Breast epithelium (tissue), 4 donors: ENCODE measurements at regions not wholly inside any gene's neighbourhood (a gene's known extent, or its start where the extent isn't known, plus 50 kb on each side); places are given as distances from the start of the nearest gene placed in this dataset.

ENCODE experiments used
- DNase-seq, 2 donors: peaks; one replicate each; pipeline ENCODE4 v3.0.0-alpha.2; 2019; ENCODE audit warnings: low spot score in 2 of 2
- H3K27ac ChIP-seq, 2 donors: fragments of 200-600 bp; sonication (generic) in 1 of 2; one replicate each; pipeline ENCODE4 v1.5.1; 2016 to 2019; ENCODE audit warnings: mild to moderate bottlenecking in 1 of 2
- H3K27me3 ChIP-seq, 2 donors: fragments of 200-600 bp; sonication (generic) in 1 of 2; one replicate each; pipeline versions ENCODE4 v1.5.1 to v1.6.0; 2017 to 2019; ENCODE audit warnings: control low read depth in 1 of 2, mild to moderate bottlenecking in 1 of 2
- H3K36me3 ChIP-seq: fragments of 200-600 bp; one replicate; pipeline ENCODE4 v1.5.1; 2019
- H3K4me1 ChIP-seq, 2 donors: fragments of 200-600 bp; sonication (generic); one replicate each; pipeline ENCODE4 v1.5.1; 2016 to 2019; ENCODE audit warnings: control low read depth in 1 of 2
- H3K4me3 ChIP-seq, 3 donors: fragments of 200-600 bp; sonication (generic); 1 replicate in 2 of 3; 2 replicates in 1 of 3; pipeline ENCODE4 v1.5.1; 2016 to 2019; ENCODE audit warnings: mild to moderate bottlenecking in 3 of 3, moderate library complexity in 2 of 3
- H3K9me3 ChIP-seq, 2 donors: fragments of 200-600 bp; sonication (generic) in 1 of 2; one replicate each; pipeline ENCODE4 v1.5.1; 2016 to 2019; ENCODE audit warnings: control low read depth in 1 of 2
- POLR2A ChIP-seq: fragments of 450-650 bp; IDR thresholded peaks from one replicate; pipeline ENCODE4 v1.6.1; 2016; ENCODE audit warnings: antibody characterized with exemption, mild to moderate bottlenecking, moderate library complexity
- POLR2AphosphoS5 ChIP-seq, 3 donors: sonication (generic); formaldehyde crosslinking; IDR thresholded peaks; one replicate each; pipeline ENCODE4 v1.6.1; 2017; ENCODE audit warnings: antibody characterized with exemption in 3 of 3
- intact Hi-C: fragments of 100-400 bp; cut with DNase I; formaldehyde crosslinking; loops from one replicate; pipeline ENCODE4 v1.15.1; 2023; ENCODE audit warnings: low total_unique reads
- TF ChIP-seq, protein P1 (sequence below), 3 donors: fragments of 450-650 bp; IDR thresholded peaks; one replicate each; pipeline ENCODE4 v1.5.1; 2016 to 2017; ENCODE audit warnings: antibody characterized with exemption in 3 of 3, mild to moderate bottlenecking in 3 of 3, moderate library complexity in 3 of 3

DNA sequence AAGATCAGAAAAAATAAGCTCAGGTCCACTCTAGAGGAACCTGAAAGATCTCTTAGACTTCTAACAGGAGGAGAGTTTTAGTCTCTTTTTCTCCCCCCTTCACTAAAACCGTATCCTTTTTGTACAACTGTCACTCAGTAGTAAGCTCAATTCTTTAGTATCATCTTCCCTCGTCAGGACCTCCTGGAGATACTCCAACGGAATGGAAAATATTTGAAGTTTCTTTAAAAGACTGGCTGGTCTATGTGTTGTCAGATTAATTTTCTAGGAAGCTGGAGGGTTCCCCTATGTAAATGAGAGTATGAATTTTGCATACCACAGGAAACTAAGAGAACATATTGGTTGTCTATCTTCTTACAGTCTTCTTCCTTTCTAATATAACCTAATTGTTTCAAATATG, 747.7 kb upstream of the CBLB start:
- DNase-seq: no peak
- Histone ChIP-seq H3K27me3 (no peaks in the 10 kb centered on the region), H3K4me1 (no peaks in the 10 kb centered on the region), H3K27ac (no peak overlapping the region), H3K4me3 (no peak overlapping the region), H3K36me3 (no peaks in the 10 kb centered on the region), H3K9me3 (no peaks in the 10 kb centered on the region)
- TF ChIP-seq POLR2A (no peak), POLR2AphosphoS5 (IDR thresholded peaks at IDR 0.05) (no peak)
- TF ChIP-seq, protein P1, sequence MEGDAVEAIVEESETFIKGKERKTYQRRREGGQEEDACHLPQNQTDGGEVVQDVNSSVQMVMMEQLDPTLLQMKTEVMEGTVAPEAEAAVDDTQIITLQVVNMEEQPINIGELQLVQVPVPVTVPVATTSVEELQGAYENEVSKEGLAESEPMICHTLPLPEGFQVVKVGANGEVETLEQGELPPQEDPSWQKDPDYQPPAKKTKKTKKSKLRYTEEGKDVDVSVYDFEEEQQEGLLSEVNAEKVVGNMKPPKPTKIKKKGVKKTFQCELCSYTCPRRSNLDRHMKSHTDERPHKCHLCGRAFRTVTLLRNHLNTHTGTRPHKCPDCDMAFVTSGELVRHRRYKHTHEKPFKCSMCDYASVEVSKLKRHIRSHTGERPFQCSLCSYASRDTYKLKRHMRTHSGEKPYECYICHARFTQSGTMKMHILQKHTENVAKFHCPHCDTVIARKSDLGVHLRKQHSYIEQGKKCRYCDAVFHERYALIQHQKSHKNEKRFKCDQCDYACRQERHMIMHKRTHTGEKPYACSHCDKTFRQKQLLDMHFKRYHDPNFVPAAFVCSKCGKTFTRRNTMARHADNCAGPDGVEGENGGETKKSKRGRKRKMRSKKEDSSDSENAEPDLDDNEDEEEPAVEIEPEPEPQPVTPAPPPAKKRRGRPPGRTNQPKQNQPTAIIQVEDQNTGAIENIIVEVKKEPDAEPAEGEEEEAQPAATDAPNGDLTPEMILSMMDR (IDR thresholded peaks at IDR 0.05): no peak
- intact Hi-C loops: no loop called here

DNA sequence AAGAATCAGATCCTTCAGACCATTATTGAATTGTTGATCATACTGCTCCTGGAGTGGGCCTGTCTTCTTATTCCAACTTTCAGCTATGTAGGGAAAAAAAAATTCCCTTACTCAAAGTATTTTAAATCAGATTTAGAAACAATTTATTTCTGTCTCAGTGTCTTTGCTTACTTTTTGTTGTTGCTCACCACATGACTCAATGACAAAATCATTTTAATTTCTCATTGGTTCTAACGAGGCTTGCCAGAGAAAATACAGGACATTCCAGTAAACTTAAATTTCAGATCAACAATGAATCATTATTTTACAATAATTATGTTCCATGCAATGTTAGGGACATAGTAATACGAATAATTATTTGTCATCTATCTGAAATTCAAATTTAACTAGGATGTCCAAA, 748.5 kb upstream of the CBLB start:
- no peak for TF ChIP-seq POLR2A
- TF ChIP-seq POLR2AphosphoS5 (IDR thresholded peaks at IDR 0.05): no peak
- TF ChIP-seq, protein P1 (IDR thresholded peaks at IDR 0.05): no peak
- Histone ChIP-seq H3K4me3 (no peak overlapping the region), H3K27me3 (no peaks in the 10 kb centered on the region), H3K36me3 (no peaks in the 10 kb centered on the region), H3K9me3 (no peaks in the 10 kb centered on the region), H3K27ac (no peak overlapping the region), H3K4me1 (no peaks in the 10 kb centered on the region)
- intact Hi-C loops: no loop called here
- no peak for DNase-seq

DNA sequence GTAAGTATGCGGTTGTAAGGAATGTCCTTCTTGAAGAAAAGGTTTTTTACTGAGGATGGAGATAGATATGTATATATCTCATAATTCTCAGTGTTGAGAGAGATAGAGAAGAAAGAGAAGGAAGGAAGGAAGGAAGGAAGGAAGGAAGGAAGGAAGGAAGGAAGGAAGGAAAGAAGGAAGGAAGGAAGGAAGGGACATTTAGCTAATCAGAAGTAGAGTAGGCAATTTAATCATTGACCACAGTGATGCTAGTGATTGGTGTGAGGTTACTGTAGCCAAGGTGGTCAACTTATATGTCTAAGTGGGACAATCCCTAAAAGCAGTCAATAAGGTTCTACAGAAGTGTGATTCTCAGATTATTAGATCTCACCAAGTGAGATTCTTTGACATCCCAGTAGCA, 751.8 kb upstream of the CBLB start:
- no peak for DNase-seq
- TF ChIP-seq, protein P1 (IDR thresholded peaks at IDR 0.05): no peak
- TF ChIP-seq POLR2AphosphoS5 (IDR thresholded peaks at IDR 0.05) (no peak), POLR2A (no peak)
- H3K27ac ChIP-seq: no peak overlapping the region
- H3K4me3 ChIP-seq: no peak overlapping the region
- intact Hi-C loops: no loop called here
- H3K36me3 ChIP-seq: no peaks in the 10 kb centered on the region
- no peaks in the 10 kb centered on the region for H3K27me3 ChIP-seq
- no peaks in the 10 kb centered on the region for H3K4me1 ChIP-seq
- peaks cover 0 to 13% of the 10 kb centered on the region in 2 donors for H3K9me3 ChIP-seq

DNA sequence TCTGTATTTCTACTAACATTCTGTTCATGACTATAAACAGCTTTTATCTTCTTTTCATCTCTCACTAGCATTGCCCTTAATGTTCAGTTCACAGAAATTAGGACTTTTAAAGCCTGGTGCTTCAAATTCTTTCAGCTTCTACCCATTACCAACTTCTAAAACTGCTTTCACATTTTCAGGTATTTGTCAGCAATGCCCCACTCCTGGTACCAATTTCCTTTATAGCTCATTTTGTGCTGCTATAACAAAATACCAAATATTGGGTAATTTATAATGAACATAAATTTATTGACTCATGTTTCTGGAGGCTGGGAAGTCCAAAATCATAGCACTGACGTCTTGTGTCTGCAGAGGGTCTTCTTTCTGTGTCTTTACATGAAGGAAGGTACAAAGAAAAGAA, 753.1 kb upstream of the CCDC54 start:
- no peaks in the 10 kb centered on the region for H3K27me3 ChIP-seq
- H3K9me3 ChIP-seq: peaks cover 0 to 13% of the 10 kb centered on the region in 2 donors
- TF ChIP-seq, protein P1 (IDR thresholded peaks at IDR 0.05): no peak
- TF ChIP-seq POLR2A (no peak), POLR2AphosphoS5 (IDR thresholded peaks at IDR 0.05) (no peak)
- no peak overlapping the region for H3K27ac ChIP-seq
- H3K4me3 ChIP-seq: no peak overlapping the region
- intact Hi-C loops: no loop called here
- DNase-seq: no peak
- H3K4me1 ChIP-seq: no peaks in the 10 kb centered on the region
- no peaks in the 10 kb centered on the region for H3K36me3 ChIP-seq

DNA sequence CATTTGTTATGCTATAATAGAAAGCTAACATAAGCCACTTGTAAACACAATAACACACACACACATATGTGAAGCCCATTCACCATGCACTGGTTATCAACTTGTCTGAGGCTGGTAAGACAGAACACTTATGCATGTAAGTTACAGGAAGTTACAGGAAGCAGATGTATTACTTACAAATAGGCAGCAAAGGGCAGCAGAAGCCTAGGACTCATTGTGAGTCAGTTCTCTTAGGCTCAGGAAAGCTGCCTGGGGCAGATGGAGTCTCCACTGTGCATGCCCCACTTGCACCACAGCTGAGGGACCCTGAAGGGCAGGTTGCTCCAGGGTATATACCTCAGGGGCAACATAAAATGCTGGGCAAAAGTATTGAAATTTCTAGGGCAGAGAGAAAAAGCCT, 748.8 kb upstream of the CCDC54 start:
- intact Hi-C loops: no loop called here
- Histone ChIP-seq H3K4me3 (no peak overlapping the region), H3K4me1 (no peaks in the 10 kb centered on the region), H3K9me3 (peaks cover 0 to 8% of the 10 kb centered on the region in 2 donors), H3K27me3 (no peaks in the 10 kb centered on the region), H3K27ac (no peak overlapping the region), H3K36me3 (no peaks in the 10 kb centered on the region)
- no peak for TF ChIP-seq POLR2A
- DNase-seq: no peak

DNA sequence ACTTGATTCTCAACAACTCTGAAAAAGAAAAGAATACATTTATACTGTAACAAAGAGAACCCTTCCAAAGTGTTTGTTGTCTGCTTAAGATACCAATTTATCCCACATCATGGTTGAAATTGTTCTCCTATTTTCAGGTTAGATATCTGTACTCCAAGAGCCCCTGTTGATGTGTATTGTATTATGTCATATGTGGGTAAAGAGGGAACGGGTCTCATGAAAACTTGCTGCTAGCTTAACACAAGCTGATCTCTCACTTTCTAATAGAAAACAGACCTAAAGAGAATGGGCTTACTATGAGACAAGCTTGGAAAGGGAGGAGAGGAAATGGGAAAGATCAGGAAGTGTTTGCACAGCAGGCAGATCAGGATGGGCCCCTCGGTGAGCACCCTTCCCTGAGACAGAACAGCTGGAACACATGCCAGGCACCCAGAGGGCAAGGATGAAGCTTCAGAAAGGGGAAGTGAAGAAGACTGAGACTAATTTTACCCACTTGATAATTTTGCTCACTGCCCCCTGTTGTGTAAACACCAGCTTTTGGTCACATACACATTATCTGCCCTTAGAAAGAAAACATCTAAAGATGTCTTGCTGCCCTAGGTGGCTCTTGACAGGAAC, 747.9 kb upstream of the CCDC54 start:
- Histone ChIP-seq H3K4me3 (no peak overlapping the region), H3K4me1 (no peaks in the 10 kb centered on the region), H3K9me3 (peaks cover 0 to 2% of the 10 kb centered on the region in 2 donors), H3K27ac (no peak overlapping the region), H3K36me3 (no peaks in the 10 kb centered on the region), H3K27me3 (no peaks in the 10 kb centered on the region)
- intact Hi-C loops: no loop called here
- no peak for TF ChIP-seq POLR2A
- TF ChIP-seq, protein P1 (IDR thresholded peaks at IDR 0.05): no peak
- DNase-seq: no peak
